HEK293 (cell line): ENCODE measurements at regions not wholly inside any gene's neighbourhood (a gene's known extent, or its start where the extent isn't known, plus 50 kb on each side); places are given as distances from the start of the nearest gene placed in this dataset.

Experiments used
- CTCF ChIA-PET: fragments of 350-600 bp; formaldehyde crosslinking; extraction: SDS; loops from one replicate; lab custom pipeline; 2021; ENCODE audit warnings: antibody characterized with exemption; lab: Yijun Ruan, JAX
- POLR2A ChIA-PET: fragments of 300-600 bp; formaldehyde crosslinking; extraction: SDS; loops from one replicate; lab custom pipeline; 2020; ENCODE audit warnings: antibody characterized with exemption, inconsistent platforms; lab: Yijun Ruan, JAX
- H3K27ac ChIP-seq: fragments of 200-500 bp; sonication (Bioruptor generic); 2 replicates; pipeline ENCODE4 v1.5.1; 2014; ENCODE audit warnings: low read depth, low read length, control low read depth, inconsistent platforms; ENCODE audit errors: extremely low read depth
- H3K36me3 ChIP-seq, 2 experiments: fragments of 200-500 bp in 1 of 2; sonication (Bioruptor generic) in 1 of 2; 1 replicate in 1 of 2; 2 replicates in 1 of 2; pipeline ENCODE4 v1.5.1; 2014 to 2017; ENCODE audit warnings: inconsistent platforms in 2 of 2, low read length in 2 of 2; ENCODE audit not compliant: control insufficient read depth in 2 of 2, insufficient read depth in 1 of 2
- H3K4me1 ChIP-seq: fragments of 200-500 bp; sonication (Bioruptor generic); 2 replicates; pipeline ENCODE4 v1.5.1; 2014; ENCODE audit warnings: mild to moderate bottlenecking, low read length, inconsistent platforms; ENCODE audit not compliant: control insufficient read depth, insufficient read depth
- H3K4me3 ChIP-seq: 2 replicates; pipeline ENCODE4 v1.5.1; 2011; ENCODE audit warnings: low read depth, mild to moderate bottlenecking, control low read depth, low read length, moderate library complexity
- H3K9me3 ChIP-seq: fragments of 200-500 bp; sonication (Bioruptor generic); 2 replicates; pipeline ENCODE4 v1.5.1; 2014; ENCODE audit warnings: low read depth, low read length, inconsistent platforms; ENCODE audit not compliant: control insufficient read depth, insufficient read depth
- EGR2 ChIP-seq: fragments of 450-650 bp; formaldehyde crosslinking; IDR thresholded peaks from 2 replicates; pipeline ENCODE4 v1.5.1; 2016; ENCODE audit warnings: low read depth, missing biosample characterization, missing genetic modification characterization
- RBAK ChIP-seq: fragments of 450-650 bp; formaldehyde crosslinking; IDR thresholded peaks from 2 replicates; pipeline ENCODE4 v1.5.1; 2016; ENCODE audit warnings: missing biosample characterization, missing genetic modification characterization
- SCRT1 ChIP-seq: fragments of 450-650 bp; formaldehyde crosslinking; IDR thresholded peaks from 2 replicates; pipeline ENCODE4 v1.5.1; 2016; ENCODE audit warnings: missing biosample characterization, missing genetic modification characterization, borderline replicate concordance
- SETDB1 ChIP-seq: IDR thresholded peaks from one replicate; pipeline ENCODE4 v1.6.1; 2017; ENCODE audit warnings: mild to moderate bottlenecking, low read length, moderate library complexity, mixed read lengths; ENCODE audit not compliant: insufficient read length
- SP2 ChIP-seq: fragments of 450-650 bp; formaldehyde crosslinking; IDR thresholded peaks from 2 replicates; pipeline ENCODE4 v1.5.1; 2016; ENCODE audit warnings: missing biosample characterization, missing genetic modification characterization
- TRIM28 ChIP-seq: IDR thresholded peaks from 2 replicates; pipeline ENCODE4 v1.6.1; 2011; ENCODE audit warnings: low read length, control low read depth, borderline replicate concordance
- ZFP37 ChIP-seq: fragments of 450-650 bp; formaldehyde crosslinking; IDR thresholded peaks from 2 replicates; pipeline ENCODE4 v1.5.1; 2016; ENCODE audit warnings: missing biosample characterization, missing genetic modification characterization
- ZNF114 ChIP-seq: fragments of 450-650 bp; formaldehyde crosslinking; IDR thresholded peaks from 2 replicates; pipeline ENCODE4 v1.5.0; 2017; ENCODE audit warnings: missing biosample characterization, missing genetic modification characterization
- ZNF169 ChIP-seq: fragments of 450-650 bp; formaldehyde crosslinking; IDR thresholded peaks from 2 replicates; pipeline ENCODE4 v1.5.1; 2016; ENCODE audit warnings: missing biosample characterization, missing genetic modification characterization
- ZNF266 ChIP-seq: fragments of 450-650 bp; formaldehyde crosslinking; IDR thresholded peaks from 2 replicates; pipeline ENCODE4 v1.5.1; 2016; ENCODE audit warnings: missing biosample characterization, missing genetic modification characterization, low read depth
- ZNF350 ChIP-seq: fragments of 450-650 bp; formaldehyde crosslinking; IDR thresholded peaks from 2 replicates; pipeline ENCODE4 v1.5.0; 2017; ENCODE audit warnings: missing biosample characterization, mild to moderate bottlenecking, missing genetic modification characterization
- ZNF473 ChIP-seq: fragments of 450-650 bp; formaldehyde crosslinking; IDR thresholded peaks from 2 replicates; pipeline ENCODE4 v1.5.1; 2017; ENCODE audit warnings: missing biosample characterization, missing genetic modification characterization
- ZNF48 ChIP-seq: fragments of 450-650 bp; formaldehyde crosslinking; IDR thresholded peaks from 2 replicates; pipeline ENCODE4 v1.5.1; 2016; ENCODE audit warnings: missing biosample characterization, missing genetic modification characterization
- ZNF510 ChIP-seq: fragments of 450-650 bp; formaldehyde crosslinking; IDR thresholded peaks from 2 replicates; pipeline ENCODE4 v1.5.1; 2018; ENCODE audit warnings: mild to moderate bottlenecking, missing genetic modification characterization, missing biosample characterization; ENCODE audit not compliant: insufficient replicate concordance
- ZNF561 ChIP-seq: fragments of 450-650 bp; IDR thresholded peaks from 2 replicates; pipeline ENCODE4 v1.5.1; 2018; ENCODE audit warnings: missing biosample characterization, missing genetic modification characterization, borderline replicate concordance
- ZNF610 ChIP-seq: fragments of 450-650 bp; formaldehyde crosslinking; IDR thresholded peaks from 2 replicates; pipeline ENCODE4 v1.5.1; 2016; ENCODE audit warnings: missing biosample characterization, missing genetic modification characterization, borderline replicate concordance
- ZNF658 ChIP-seq: fragments of 450-650 bp; formaldehyde crosslinking; IDR thresholded peaks from 2 replicates; pipeline ENCODE4; 2016; ENCODE audit warnings: missing biosample characterization, missing genetic modification characterization
- ZNF837 ChIP-seq: fragments of 450-650 bp; formaldehyde crosslinking; IDR thresholded peaks from 2 replicates; pipeline ENCODE4 v1.5.1; 2016; ENCODE audit warnings: missing biosample characterization, missing genetic modification characterization
- TF ChIP-seq, protein P1 (sequence below): fragments of 450-650 bp; formaldehyde crosslinking; IDR thresholded peaks from 2 replicates; pipeline ENCODE4 v1.5.1; 2016; ENCODE audit warnings: missing biosample characterization, missing genetic modification characterization
- TF ChIP-seq, protein P2 (sequence below): fragments of 450-650 bp; formaldehyde crosslinking; IDR thresholded peaks from 2 replicates; pipeline ENCODE4; 2016; ENCODE audit warnings: missing biosample characterization, missing genetic modification characterization
- TF ChIP-seq, protein P3 (sequence below): fragments of 450-650 bp; IDR thresholded peaks from 2 replicates; pipeline ENCODE4 v1.5.1; 2018; ENCODE audit warnings: missing biosample characterization, missing genetic modification characterization
- TF ChIP-seq, protein P4 (sequence below): fragments of 450-650 bp; formaldehyde crosslinking; IDR thresholded peaks from 2 replicates; pipeline ENCODE4 v1.5.1; 2017; ENCODE audit warnings: missing biosample characterization, missing genetic modification characterization

DNA sequence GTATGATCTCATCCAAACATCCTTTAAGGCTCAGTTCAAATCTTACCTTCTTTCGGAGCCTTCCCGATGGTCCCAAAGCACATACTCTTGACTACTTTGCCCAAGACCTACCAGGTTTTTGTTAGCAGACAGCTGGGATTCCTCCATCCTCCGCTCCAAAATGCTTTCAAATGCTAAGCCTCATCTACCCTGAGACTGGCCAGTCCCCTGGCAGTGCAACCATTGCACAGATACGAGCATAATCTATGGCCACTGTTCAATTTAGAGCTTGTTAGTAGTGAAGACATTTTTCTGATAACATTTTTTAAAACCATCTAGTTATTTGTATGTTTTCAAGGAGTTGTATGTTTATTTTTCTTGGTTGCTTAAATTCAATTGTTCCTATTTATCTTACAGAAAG lies 264.4 kb upstream of the NR2F2 start:
- Histone ChIP-seq H3K4me1 (no peaks in the 10 kb centered on the region), H3K4me3 (no peak overlapping the region), H3K27ac (no peak overlapping the region), H3K9me3 (no peaks in the 10 kb centered on the region), H3K36me3 (no peaks in the 10 kb centered on the region)
- CTCF ChIA-PET, result interaction anchor here (0.6 to 1.0 kb wide), 2 partner anchors 102 to 1395 kb away, joined by 3 to 4 read pairs; no protein-coding TSS in a partner anchor
- POLR2A ChIA-PET, result no interaction called here
- TF ChIP-seq SETDB1, result no peak
- no peak for TF ChIP-seq TRIM28
- no peak for TF ChIP-seq SP2 (tag by site-specific recombination)
- TF ChIP-seq, protein P1, sequence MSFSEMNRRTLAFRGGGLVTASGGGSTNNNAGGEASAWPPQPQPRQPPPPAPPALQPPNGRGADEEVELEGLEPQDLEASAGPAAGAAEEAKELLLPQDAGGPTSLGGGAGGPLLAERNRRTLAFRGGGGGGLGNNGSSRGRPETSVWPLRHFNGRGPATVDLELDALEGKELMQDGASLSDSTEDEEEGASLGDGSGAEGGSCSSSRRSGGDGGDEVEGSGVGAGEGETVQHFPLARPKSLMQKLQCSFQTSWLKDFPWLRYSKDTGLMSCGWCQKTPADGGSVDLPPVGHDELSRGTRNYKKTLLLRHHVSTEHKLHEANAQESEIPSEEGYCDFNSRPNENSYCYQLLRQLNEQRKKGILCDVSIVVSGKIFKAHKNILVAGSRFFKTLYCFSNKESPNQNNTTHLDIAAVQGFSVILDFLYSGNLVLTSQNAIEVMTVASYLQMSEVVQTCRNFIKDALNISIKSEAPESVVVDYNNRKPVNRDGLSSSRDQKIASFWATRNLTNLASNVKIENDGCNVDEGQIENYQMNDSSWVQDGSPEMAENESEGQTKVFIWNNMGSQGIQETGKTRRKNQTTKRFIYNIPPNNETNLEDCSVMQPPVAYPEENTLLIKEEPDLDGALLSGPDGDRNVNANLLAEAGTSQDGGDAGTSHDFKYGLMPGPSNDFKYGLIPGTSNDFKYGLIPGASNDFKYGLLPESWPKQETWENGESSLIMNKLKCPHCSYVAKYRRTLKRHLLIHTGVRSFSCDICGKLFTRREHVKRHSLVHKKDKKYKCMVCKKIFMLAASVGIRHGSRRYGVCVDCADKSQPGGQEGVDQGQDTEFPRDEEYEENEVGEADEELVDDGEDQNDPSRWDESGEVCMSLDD, result no peak
- TF ChIP-seq, protein P2, sequence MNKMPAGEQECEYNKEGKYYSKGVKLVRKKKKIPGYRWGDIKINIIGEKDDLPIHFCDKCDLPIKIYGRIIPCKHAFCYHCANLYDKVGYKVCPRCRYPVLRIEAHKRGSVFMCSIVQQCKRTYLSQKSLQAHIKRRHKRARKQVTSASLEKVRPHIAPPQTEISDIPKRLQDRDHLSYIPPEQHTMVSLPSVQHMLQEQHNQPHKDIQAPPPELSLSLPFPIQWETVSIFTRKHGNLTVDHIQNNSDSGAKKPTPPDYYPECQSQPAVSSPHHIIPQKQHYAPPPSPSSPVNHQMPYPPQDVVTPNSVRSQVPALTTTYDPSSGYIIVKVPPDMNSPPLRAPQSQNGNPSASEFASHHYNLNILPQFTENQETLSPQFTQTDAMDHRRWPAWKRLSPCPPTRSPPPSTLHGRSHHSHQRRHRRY, result no peak
- TF ChIP-seq EGR2, result no peak
- TF ChIP-seq ZNF837 (tag by site-specific recombination), result no peak
- no peak for TF ChIP-seq ZNF610
- TF ChIP-seq ZNF114, result no peak
- no peak for TF ChIP-seq ZNF658 (tag by site-specific recombination)
- no peak for TF ChIP-seq ZFP37 (tag by site-specific recombination)
- TF ChIP-seq, protein P3, sequence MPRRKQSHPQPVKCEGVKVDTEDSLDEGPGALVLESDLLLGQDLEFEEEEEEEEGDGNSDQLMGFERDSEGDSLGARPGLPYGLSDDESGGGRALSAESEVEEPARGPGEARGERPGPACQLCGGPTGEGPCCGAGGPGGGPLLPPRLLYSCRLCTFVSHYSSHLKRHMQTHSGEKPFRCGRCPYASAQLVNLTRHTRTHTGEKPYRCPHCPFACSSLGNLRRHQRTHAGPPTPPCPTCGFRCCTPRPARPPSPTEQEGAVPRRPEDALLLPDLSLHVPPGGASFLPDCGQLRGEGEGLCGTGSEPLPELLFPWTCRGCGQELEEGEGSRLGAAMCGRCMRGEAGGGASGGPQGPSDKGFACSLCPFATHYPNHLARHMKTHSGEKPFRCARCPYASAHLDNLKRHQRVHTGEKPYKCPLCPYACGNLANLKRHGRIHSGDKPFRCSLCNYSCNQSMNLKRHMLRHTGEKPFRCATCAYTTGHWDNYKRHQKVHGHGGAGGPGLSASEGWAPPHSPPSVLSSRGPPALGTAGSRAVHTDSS (tag by site-specific recombination), result no peak

DNA sequence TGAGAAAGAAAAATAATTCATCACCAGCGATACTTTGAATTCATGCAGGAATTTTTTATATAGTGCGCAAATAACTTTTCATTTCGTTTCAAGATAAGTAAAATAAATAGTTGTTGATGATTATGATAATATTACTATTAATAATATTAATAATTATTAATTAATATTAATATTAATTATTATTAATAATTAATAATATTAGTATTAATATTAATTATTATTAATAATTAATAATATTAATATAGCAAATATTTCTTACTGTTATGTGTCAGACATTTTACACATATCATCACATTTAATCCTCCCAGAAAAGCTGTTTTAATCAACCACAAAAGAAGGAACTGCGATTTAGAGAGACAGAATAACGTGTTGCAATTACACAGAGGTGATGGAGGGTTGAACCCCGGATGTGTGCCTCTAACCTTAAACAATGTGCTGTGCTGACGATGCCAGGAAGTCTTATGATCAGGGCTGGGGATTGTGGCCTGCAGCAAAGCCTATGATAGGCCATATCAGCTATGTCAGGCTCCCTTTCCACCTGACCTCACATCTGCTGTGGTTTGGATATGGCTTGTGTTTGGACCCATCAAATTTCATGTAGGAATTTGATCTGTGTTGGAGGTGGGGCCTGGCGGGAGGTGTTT lies 263.5 kb upstream of the NR2F2 start:
- Histone ChIP-seq H3K4me1 (no peaks in the 10 kb centered on the region), H3K4me3 (no peak overlapping the region)
- TF ChIP-seq ZNF350 (tag by site-specific recombination) (no peak), RBAK (tag by site-specific recombination) (no peak), ZNF473 (no peak), ZNF510 (tag by site-specific recombination) (no peak), SCRT1 (no peak), ZNF48 (no peak), ZNF561 (no peak), ZNF266 (no peak), ZNF169 (no peak)
- TF ChIP-seq, protein P4, sequence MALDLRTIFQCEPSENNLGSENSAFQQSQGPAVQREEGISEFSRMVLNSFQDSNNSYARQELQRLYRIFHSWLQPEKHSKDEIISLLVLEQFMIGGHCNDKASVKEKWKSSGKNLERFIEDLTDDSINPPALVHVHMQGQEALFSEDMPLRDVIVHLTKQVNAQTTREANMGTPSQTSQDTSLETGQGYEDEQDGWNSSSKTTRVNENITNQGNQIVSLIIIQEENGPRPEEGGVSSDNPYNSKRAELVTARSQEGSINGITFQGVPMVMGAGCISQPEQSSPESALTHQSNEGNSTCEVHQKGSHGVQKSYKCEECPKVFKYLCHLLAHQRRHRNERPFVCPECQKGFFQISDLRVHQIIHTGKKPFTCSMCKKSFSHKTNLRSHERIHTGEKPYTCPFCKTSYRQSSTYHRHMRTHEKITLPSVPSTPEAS (tag by site-specific recombination), result no peak
- TF ChIP-seq, all 188 proteins: peak for 0
- POLR2A ChIA-PET, result no interaction called here
- Histone ChIP-seq H3K27ac (no peak overlapping the region), H3K36me3 (no peaks in the 10 kb centered on the region), H3K9me3 (no peaks in the 10 kb centered on the region)
- CTCF ChIA-PET, result interaction anchor here (0.6 kb wide), 1 partner anchor 103 kb away, joined by 3 read pairs; no protein-coding TSS in a partner anchor
